Esophagus mucosa (tissue), 1 donor: ENCODE measurements at regions not wholly inside any gene's neighbourhood (a gene's known extent, or its start where the extent isn't known, plus 50 kb on each side); places are given as distances from the start of the nearest gene placed in this dataset.

Source experiments
- ATAC-seq: fragments of 200-7000 bp; cut with Tn5 transposase; one replicate; pipeline ENCODE4 v1.9.1; 2020
- donor health status: DM: yes; HTN: yes; CAD: no.

- ATAC-seq: no peak
Observed at GRCh38 chr2:59713577-59713976, 839.9 kb downstream of the BCL11A start.

- ATAC-seq: no peak
Observed at GRCh38 chr2:59711121-59711520, 842.3 kb downstream of the BCL11A start.

- ATAC-seq: no peak
Observed at GRCh38 chr2:59706729-59707128, 846.7 kb downstream of the BCL11A start.

- ATAC-seq: no peak
Observed at GRCh38 chr2:59703796-59704195, 849.7 kb downstream of the BCL11A start.

GRCh38 chr2:59702026-59702425 lies 851.4 kb downstream of the BCL11A start:
- ATAC-seq: no peak

- no peak for ATAC-seq
Observed at GRCh38 chr2:59701271-59701994, 852.0 kb downstream of the BCL11A start.

GRCh38 chr2:59694176-59694575 lies 859.3 kb downstream of the BCL11A start:
- ATAC-seq: no peak

GRCh38 chr2:59693231-59693959 lies 860.1 kb downstream of the BCL11A start:
- ATAC-seq: no peak

- no peak for ATAC-seq
Observed at GRCh38 chr2:59691518-59692190, 861.8 kb downstream of the BCL11A start.

GRCh38 chr2:59690849-59691248 lies 862.6 kb downstream of the BCL11A start:
- no peak for ATAC-seq

GRCh38 chr2:59684771-59685166 lies 868.7 kb downstream of the BCL11A start:
- ATAC-seq: no peak

- ATAC-seq: no peak
Observed at GRCh38 chr2:59684116-59684770, 869.2 kb downstream of the BCL11A start.

- ATAC-seq: no peak
Observed at GRCh38 chr2:59680863-59681262, 872.6 kb downstream of the BCL11A start.

GRCh38 chr2:59677158-59677557 lies 876.3 kb downstream of the BCL11A start:
- no peak for ATAC-seq

- ATAC-seq: no peak
Observed at GRCh38 chr2:59674100-59674499, 879.4 kb downstream of the BCL11A start.

GRCh38 chr2:59665021-59665420 lies 888.4 kb downstream of the BCL11A start:
- no peak for ATAC-seq

GRCh38 chr2:59662127-59662861 lies 891.2 kb downstream of the BCL11A start:
- ATAC-seq: no peak

- ATAC-seq: no peak
Observed at GRCh38 chr2:59660262-59660661, 893.2 kb downstream of the BCL11A start.

GRCh38 chr2:59658906-59659635 lies 894.4 kb downstream of the BCL11A start:
- ATAC-seq: no peak

- ATAC-seq: peak; percentile 96
Observed at GRCh38 chr2:59655809-59656208, 897.6 kb downstream of the BCL11A start.

- ATAC-seq: peak; percentile 66
Observed at GRCh38 chr2:59654710-59655109, 898.7 kb downstream of the BCL11A start.

GRCh38 chr2:59653164-59653563 lies 900.3 kb downstream of the BCL11A start:
- no peak for ATAC-seq
